ENCODE measurements at regions not wholly inside any gene's neighbourhood (a gene's known extent, or its start where the extent isn't known, plus 50 kb on each side); places are given as distances from the start of the nearest gene placed in this dataset.

DNA sequence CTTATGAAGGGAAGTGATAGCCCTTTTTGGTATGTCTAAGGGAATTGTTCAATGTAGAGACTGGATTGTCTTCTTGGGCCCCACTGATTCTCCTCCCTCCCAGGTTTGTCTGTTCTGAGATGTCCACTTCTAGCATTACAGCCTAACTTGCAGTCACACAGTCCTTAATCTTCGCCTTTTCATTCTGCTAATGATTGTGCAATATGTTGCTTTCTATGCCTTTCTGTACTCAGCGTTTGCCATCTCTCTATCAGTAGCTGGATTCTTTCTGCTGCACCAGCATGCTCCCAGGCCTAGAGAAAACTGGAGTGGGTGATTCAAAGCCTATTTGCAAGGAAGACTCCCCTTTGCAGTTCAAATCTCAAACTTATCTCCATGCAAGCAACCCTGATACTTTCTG lies 307.5 kb upstream of the DACH1 start:
- no peaks in the 10 kb centered on the region for H3K4me1 ChIP-seq (ENCODE audit: control insufficient read depth, insufficient read depth, low read length)
- H3K4me3 ChIP-seq (ENCODE audit: low read depth, low read length): no peak overlapping the region
- no peak overlapping the region for H3K9ac ChIP-seq (ENCODE audit: low read depth, low read length)
- no peaks in the 10 kb centered on the region for H3K36me3 ChIP-seq (ENCODE audit: control insufficient read depth, insufficient read depth, low read length)
- H3K9me3 ChIP-seq (ENCODE audit: control insufficient read depth, insufficient read depth, low read length): no peaks in the 10 kb centered on the region
- H3K27me3 ChIP-seq (ENCODE audit: control insufficient read depth, insufficient read depth, low read length): no peaks in the 10 kb centered on the region

DNA sequence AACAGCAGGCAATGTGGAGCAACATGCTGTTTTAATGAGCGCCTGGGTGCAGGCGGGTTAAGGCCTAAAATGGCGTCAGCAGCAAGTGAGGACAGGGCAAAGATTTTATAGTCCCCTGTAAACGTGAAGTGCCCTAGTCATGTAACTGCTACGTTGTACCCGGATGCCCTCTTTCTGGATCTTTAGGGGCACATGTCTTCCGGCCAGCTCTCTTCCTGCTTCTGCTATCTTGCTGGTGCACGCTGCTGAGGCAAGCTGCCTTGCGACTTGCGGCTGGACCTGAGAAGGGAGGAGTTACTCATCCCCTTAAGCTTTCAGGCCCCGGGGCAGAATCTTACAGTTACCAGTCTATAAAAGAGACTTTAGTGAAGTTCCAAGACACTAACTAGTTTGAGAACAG lies 303.6 kb upstream of the DACH1 start:
- Histone ChIP-seq H3K27me3 (ENCODE audit: control insufficient read depth, insufficient read depth, low read length) (no peaks in the 10 kb centered on the region), H3K36me3 (ENCODE audit: control insufficient read depth, insufficient read depth, low read length) (no peaks in the 10 kb centered on the region), H3K4me3 (ENCODE audit: low read depth, low read length) (no peak overlapping the region), H3K4me1 (ENCODE audit: control insufficient read depth, insufficient read depth, low read length) (no peaks in the 10 kb centered on the region), H3K9me3 (ENCODE audit: control insufficient read depth, insufficient read depth, low read length) (no peaks in the 10 kb centered on the region), H3K9ac (ENCODE audit: low read depth, low read length) (no peak overlapping the region)

DNA sequence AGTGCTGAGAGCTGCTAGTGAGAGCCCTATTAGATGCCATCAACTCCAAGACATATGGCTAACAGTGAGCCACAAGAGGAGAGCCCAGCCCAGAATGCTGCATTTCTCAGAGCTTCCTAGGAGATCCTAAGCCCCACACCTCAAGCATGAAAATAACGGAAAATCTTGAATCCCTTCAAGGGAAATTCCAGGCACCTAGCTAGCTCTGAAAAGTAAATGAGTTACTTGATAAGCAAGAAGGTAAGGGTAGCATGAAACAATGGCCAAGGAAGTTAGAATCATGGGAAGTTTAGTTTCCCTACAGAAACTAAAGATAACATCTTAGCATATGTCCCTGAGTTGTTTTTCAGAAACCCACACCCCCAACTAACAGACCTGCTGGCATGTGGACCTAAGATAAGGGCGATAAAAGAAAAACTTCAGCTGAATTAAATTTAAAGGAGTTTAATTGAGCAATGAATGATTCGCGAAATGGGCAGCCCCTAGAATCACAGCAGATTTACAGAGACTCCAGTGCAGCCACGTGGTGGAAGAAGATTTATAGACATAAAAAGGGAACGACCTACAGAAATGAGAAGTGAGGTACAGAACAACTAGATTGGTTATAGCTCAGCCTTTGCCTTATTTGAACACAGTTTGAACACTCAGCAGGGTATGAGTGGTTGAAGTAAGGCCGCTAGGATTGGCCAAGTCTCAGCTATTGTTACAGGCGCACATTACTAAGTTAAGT lies 301.3 kb upstream of the DACH1 start:
- Histone ChIP-seq H3K27me3 (ENCODE audit: control insufficient read depth, insufficient read depth, low read length) (no peaks in the 10 kb centered on the region), H3K9ac (ENCODE audit: low read depth, low read length) (no peak overlapping the region)

DNA sequence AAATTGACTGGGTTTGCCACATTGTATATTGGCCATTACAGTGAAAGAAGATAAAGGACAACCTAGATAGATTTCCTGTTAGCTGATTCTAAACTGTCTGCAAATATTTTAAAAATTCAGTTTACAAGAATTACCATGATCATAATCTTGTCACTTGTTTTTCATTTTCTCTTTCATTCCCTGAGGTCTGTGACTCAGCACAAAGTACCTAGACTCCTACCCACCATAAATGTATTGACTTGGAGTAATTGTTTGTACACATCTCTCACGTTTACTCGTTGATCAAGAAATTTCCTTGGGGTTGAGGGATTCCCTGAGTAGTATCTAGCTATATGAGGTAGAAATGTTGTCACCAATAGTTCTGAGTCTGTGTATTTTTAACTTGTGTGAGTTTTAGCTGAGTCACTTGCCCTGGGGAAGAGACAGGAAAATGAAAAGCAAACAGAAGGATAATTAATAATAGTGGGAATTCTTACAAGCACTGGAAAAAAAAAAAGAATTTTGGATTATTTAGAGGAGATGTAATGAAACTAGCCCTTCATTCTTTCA lies 299.2 kb upstream of the DACH1 start:
- Histone ChIP-seq H3K4me3 (ENCODE audit: low read depth, low read length) (no peak overlapping the region), H3K4me1 (ENCODE audit: control insufficient read depth, insufficient read depth, low read length) (no peaks in the 10 kb centered on the region), H3K9me3 (ENCODE audit: control insufficient read depth, insufficient read depth, low read length) (no peaks in the 10 kb centered on the region), H3K9ac (ENCODE audit: low read depth, low read length) (no peak overlapping the region), H3K36me3 (ENCODE audit: control insufficient read depth, insufficient read depth, low read length) (no peaks in the 10 kb centered on the region), H3K27me3 (ENCODE audit: control insufficient read depth, insufficient read depth, low read length) (no peaks in the 10 kb centered on the region)

More for the DNA sequence above, 301.3 kb upstream of the DACH1 start:
- H3K9me3 ChIP-seq (ENCODE audit: control insufficient read depth, insufficient read depth, low read length): no peaks in the 10 kb centered on the region
- H3K4me1 ChIP-seq (ENCODE audit: control insufficient read depth, insufficient read depth, low read length): no peaks in the 10 kb centered on the region
- H3K4me3 ChIP-seq (ENCODE audit: low read depth, low read length): no peak overlapping the region
- no peaks in the 10 kb centered on the region for H3K36me3 ChIP-seq (ENCODE audit: control insufficient read depth, insufficient read depth, low read length)

DNA sequence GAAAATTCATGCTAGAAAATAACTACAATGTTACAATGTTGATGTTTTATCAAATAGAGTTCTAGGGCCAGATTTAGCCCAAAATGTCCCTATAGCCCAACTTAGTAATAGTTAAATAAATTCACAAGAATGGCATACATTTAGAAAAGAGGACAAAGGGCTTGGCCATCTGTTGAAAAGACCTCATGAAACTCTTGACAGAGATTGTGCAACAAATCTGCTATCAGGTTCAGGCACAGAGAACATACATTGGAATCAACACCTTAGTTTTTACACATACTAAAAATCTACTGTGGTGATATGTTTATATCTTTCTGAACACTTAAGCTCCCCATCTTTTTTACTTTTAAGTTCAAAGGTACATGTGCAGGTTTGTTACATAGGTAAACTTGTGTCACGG lies 298.3 kb upstream of the DACH1 start:
- H3K4me1 ChIP-seq (ENCODE audit: control insufficient read depth, insufficient read depth, low read length): no peaks in the 10 kb centered on the region
- H3K36me3 ChIP-seq (ENCODE audit: control insufficient read depth, insufficient read depth, low read length): no peaks in the 10 kb centered on the region
- H3K27me3 ChIP-seq (ENCODE audit: control insufficient read depth, insufficient read depth, low read length): no peaks in the 10 kb centered on the region
- no peaks in the 10 kb centered on the region for H3K9me3 ChIP-seq (ENCODE audit: control insufficient read depth, insufficient read depth, low read length)
- no peak overlapping the region for H3K4me3 ChIP-seq (ENCODE audit: low read depth, low read length)
- no peak overlapping the region for H3K9ac ChIP-seq (ENCODE audit: low read depth, low read length)

DNA sequence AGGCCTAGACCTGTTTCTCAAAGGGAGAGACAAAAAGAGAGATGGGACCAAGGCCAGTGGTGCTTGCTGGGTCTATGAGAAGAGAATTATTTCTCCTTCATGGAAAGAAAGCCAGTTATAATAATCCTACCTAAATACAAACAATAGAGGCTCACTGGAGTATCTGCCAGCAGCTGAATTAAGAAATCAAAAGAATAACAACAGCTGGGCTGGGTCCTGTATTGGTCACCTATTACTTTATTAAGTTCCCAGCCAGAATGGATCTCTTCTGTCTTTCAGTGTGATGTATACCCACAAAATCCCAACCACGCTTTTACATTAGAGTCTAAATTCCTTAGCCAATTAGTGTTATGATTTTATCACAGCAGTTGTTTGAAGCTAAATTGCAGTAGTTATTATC lies 297.8 kb upstream of the DACH1 start:
- Histone ChIP-seq H3K9me3 (ENCODE audit: control insufficient read depth, insufficient read depth, low read length) (no peaks in the 10 kb centered on the region), H3K4me1 (ENCODE audit: control insufficient read depth, insufficient read depth, low read length) (no peaks in the 10 kb centered on the region), H3K4me3 (ENCODE audit: low read depth, low read length) (no peak overlapping the region), H3K27me3 (ENCODE audit: control insufficient read depth, insufficient read depth, low read length) (no peaks in the 10 kb centered on the region), H3K36me3 (ENCODE audit: control insufficient read depth, insufficient read depth, low read length) (no peaks in the 10 kb centered on the region), H3K9ac (ENCODE audit: low read depth, low read length) (no peak overlapping the region)

DNA sequence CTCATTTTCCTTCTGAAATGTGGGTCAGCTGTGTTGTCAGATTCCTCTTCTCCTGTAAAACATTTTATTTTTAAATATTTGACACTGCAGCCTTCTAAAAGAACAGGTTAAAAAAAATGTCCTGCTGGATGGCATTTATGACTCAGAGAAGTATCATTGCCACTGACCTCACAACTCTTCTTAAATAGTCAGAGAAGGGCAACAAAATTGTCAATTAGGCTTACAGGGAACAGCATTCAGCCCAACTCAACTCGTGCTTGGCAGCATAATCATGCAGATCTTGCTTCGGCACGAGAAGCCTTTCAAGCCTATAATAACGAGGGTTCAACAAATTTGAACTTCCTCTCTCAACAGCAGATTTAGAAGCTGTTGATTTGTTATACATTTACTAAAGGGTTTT lies 296.7 kb upstream of the DACH1 start:
- H3K36me3 ChIP-seq (ENCODE audit: control insufficient read depth, insufficient read depth, low read length): no peaks in the 10 kb centered on the region
- no peaks in the 10 kb centered on the region for H3K9me3 ChIP-seq (ENCODE audit: control insufficient read depth, insufficient read depth, low read length)
- H3K27me3 ChIP-seq (ENCODE audit: control insufficient read depth, insufficient read depth, low read length): no peaks in the 10 kb centered on the region
- no peak overlapping the region for H3K9ac ChIP-seq (ENCODE audit: low read depth, low read length)
- H3K4me1 ChIP-seq (ENCODE audit: control insufficient read depth, insufficient read depth, low read length): no peaks in the 10 kb centered on the region
- no peak overlapping the region for H3K4me3 ChIP-seq (ENCODE audit: low read depth, low read length)

DNA sequence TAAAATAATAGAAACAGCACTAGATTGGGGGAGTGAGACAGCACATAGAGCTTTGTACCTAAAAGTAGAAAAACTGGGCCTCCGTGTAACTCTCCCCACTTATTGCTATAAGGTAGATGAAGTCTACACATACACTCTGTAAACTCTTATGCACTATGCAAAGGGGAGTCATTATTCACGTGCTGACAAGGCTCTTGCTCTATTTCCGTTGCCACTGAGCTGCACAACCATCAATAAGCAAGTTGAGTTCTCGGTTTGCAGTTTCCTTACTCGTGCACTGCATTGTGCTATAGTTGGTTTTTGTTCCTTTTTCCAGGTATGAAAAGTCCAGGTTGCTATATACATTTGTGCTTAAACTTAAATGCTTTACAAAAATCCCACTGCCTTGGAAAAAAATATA lies 294.0 kb upstream of the DACH1 start:
- H3K4me3 ChIP-seq (ENCODE audit: low read depth, low read length): no peak overlapping the region
- no peaks in the 10 kb centered on the region for H3K36me3 ChIP-seq (ENCODE audit: control insufficient read depth, insufficient read depth, low read length)
- no peaks in the 10 kb centered on the region for H3K4me1 ChIP-seq (ENCODE audit: control insufficient read depth, insufficient read depth, low read length)
- H3K9me3 ChIP-seq (ENCODE audit: control insufficient read depth, insufficient read depth, low read length): no peaks in the 10 kb centered on the region
- H3K27me3 ChIP-seq (ENCODE audit: control insufficient read depth, insufficient read depth, low read length): no peaks in the 10 kb centered on the region
- no peak overlapping the region for H3K9ac ChIP-seq (ENCODE audit: low read depth, low read length)

DNA sequence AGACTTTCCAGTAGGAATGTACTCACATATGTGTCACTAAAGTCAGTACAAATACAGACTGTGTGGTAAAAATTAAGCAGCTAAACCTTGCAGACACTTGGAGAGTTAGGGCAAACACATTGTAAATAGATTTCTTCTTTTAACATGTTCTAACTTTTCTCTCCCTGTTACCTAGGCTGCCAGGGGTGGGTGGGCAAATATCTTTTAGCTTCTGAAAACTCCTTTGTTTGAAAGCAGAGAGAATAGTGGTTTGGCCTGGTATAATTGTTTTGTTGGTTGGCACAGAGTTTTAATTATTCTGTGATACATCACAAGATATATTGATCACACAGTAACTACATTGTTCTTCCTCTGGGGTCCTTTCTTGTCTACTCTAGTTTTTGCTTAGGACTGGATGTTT lies 289.8 kb upstream of the DACH1 start:
- H3K9me3 ChIP-seq (ENCODE audit: control insufficient read depth, insufficient read depth, low read length): no peaks in the 10 kb centered on the region
- H3K9ac ChIP-seq (ENCODE audit: low read depth, low read length): no peak overlapping the region
- H3K27me3 ChIP-seq (ENCODE audit: control insufficient read depth, insufficient read depth, low read length): no peaks in the 10 kb centered on the region
- H3K4me1 ChIP-seq (ENCODE audit: control insufficient read depth, insufficient read depth, low read length): no peaks in the 10 kb centered on the region
- H3K4me3 ChIP-seq (ENCODE audit: low read depth, low read length): no peak overlapping the region
- no peaks in the 10 kb centered on the region for H3K36me3 ChIP-seq (ENCODE audit: control insufficient read depth, insufficient read depth, low read length)

DNA sequence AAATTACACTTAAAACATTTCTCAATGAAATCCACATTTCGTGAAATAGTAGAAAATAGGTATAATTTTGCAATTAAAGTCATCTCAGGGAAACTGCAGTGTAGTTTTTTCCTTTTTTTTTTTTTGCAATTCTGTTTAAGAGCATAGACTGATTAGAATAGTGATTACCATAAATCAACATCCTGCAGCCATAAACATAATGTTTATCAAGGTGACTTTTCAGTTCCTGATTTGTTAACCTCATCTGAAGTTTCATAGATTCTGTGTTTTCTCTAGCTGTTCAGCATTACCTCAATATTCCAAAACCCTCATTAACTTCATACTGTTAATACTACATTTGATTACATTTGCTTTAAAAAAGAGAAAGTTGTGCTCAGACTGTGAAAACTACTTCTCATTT lies 286.3 kb upstream of the DACH1 start:
- no peaks in the 10 kb centered on the region for H3K36me3 ChIP-seq (ENCODE audit: control insufficient read depth, insufficient read depth, low read length)
- no peaks in the 10 kb centered on the region for H3K9me3 ChIP-seq (ENCODE audit: control insufficient read depth, insufficient read depth, low read length)
- no peak overlapping the region for H3K9ac ChIP-seq (ENCODE audit: low read depth, low read length)
- H3K27me3 ChIP-seq (ENCODE audit: control insufficient read depth, insufficient read depth, low read length): no peaks in the 10 kb centered on the region
- peaks cover 5% of the 10 kb centered on the region for H3K4me1 ChIP-seq (ENCODE audit: control insufficient read depth, insufficient read depth, low read length)
- H3K4me3 ChIP-seq (ENCODE audit: low read depth, low read length): no peak overlapping the region

DNA sequence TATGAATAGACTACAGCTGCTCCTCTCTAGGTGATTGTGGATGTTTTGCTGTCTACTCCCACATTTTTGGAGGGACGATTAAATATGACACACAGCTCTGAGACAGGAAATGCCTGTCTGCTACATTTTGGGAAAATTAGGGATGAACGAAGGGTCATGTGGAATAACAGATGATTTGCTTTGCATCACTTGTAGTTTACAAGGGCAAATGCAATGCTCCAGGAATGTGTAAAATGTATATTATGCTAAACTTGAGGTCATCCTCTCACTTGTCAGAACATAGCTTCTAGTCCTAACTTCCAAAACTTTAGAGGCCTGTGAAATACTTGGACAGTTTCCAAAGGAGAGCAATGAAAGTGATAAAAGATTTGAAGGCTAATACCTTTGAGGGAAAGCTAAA lies 284.2 kb upstream of the DACH1 start:
- Histone ChIP-seq H3K9me3 (ENCODE audit: control insufficient read depth, insufficient read depth, low read length) (no peaks in the 10 kb centered on the region), H3K36me3 (ENCODE audit: control insufficient read depth, insufficient read depth, low read length) (no peaks in the 10 kb centered on the region), H3K4me3 (ENCODE audit: low read depth, low read length) (no peak overlapping the region)

DNA sequence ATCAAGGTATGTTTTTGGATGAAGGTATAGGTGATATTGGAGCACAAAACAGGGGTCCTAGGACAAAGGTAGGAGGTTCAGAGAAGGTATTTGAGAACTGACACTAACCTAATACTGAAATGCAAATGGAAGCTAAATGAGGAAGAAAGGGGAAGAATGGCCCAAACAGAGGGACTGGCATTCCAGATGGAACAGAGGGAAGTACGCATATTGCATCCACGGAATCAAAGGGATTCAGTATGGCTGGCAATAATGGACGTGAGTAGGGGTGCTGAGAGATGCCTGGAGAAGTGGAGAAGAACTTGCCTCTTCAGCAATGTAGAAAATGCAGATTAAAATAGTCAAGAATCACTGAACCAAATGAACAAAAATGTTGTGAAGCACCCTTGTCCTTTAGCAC lies 283.5 kb upstream of the DACH1 start:
- Histone ChIP-seq H3K4me3 (ENCODE audit: low read depth, low read length) (no peak overlapping the region), H3K9me3 (ENCODE audit: control insufficient read depth, insufficient read depth, low read length) (no peaks in the 10 kb centered on the region), H3K27me3 (ENCODE audit: control insufficient read depth, insufficient read depth, low read length) (no peaks in the 10 kb centered on the region), H3K9ac (ENCODE audit: low read depth, low read length) (no peak overlapping the region), H3K36me3 (ENCODE audit: control insufficient read depth, insufficient read depth, low read length) (no peaks in the 10 kb centered on the region), H3K4me1 (ENCODE audit: control insufficient read depth, insufficient read depth, low read length) (peaks cover 5% of the 10 kb centered on the region)

More for the DNA sequence above, 284.2 kb upstream of the DACH1 start:
- H3K4me1 ChIP-seq (ENCODE audit: control insufficient read depth, insufficient read depth, low read length): peaks cover 5% of the 10 kb centered on the region
- no peaks in the 10 kb centered on the region for H3K27me3 ChIP-seq (ENCODE audit: control insufficient read depth, insufficient read depth, low read length)
- no peak overlapping the region for H3K9ac ChIP-seq (ENCODE audit: low read depth, low read length)

Measured in iPS-15b (cell line).